Transverse colon (tissue), 4 donors: ENCODE measurements at regions not wholly inside any gene's neighbourhood (a gene's known extent, or its start where the extent isn't known, plus 50 kb on each side); places are given as distances from the start of the nearest gene placed in this dataset.

Experiments
- EP300 ChIP-seq: sonication (generic); formaldehyde crosslinking; IDR thresholded peaks from one replicate; pipeline ENCODE4 v1.6.1; 2017; ENCODE audit warnings: antibody characterized with exemption, low read depth
- POLR2A ChIP-seq: fragments of 450-650 bp; IDR thresholded peaks from one replicate; pipeline ENCODE4 v1.6.1; 2016; ENCODE audit warnings: antibody characterized with exemption, mild to moderate bottlenecking, moderate library complexity
- POLR2AphosphoS5 ChIP-seq, 3 donors: sonication (generic); formaldehyde crosslinking; IDR thresholded peaks; one replicate each; pipeline ENCODE4 v1.6.1; 2016; ENCODE audit warnings: antibody characterized with exemption in 3 of 3
- TF ChIP-seq, protein P1 (sequence below), 5 experiments: fragments of 200-600 bp in 3 of 5; fragments of 450-650 bp in 2 of 5; sonication (generic) in 3 of 5; IDR thresholded peaks; 1 replicate in 2 of 5; 2 replicates in 3 of 5; pipeline ENCODE4 v1.5.1; 2016 to 2017; ENCODE audit warnings: antibody characterized with exemption in 5 of 5, inconsistent platforms in 3 of 5, mild to moderate bottlenecking in 2 of 5, moderate library complexity in 1 of 5

- TF ChIP-seq, protein P1, sequence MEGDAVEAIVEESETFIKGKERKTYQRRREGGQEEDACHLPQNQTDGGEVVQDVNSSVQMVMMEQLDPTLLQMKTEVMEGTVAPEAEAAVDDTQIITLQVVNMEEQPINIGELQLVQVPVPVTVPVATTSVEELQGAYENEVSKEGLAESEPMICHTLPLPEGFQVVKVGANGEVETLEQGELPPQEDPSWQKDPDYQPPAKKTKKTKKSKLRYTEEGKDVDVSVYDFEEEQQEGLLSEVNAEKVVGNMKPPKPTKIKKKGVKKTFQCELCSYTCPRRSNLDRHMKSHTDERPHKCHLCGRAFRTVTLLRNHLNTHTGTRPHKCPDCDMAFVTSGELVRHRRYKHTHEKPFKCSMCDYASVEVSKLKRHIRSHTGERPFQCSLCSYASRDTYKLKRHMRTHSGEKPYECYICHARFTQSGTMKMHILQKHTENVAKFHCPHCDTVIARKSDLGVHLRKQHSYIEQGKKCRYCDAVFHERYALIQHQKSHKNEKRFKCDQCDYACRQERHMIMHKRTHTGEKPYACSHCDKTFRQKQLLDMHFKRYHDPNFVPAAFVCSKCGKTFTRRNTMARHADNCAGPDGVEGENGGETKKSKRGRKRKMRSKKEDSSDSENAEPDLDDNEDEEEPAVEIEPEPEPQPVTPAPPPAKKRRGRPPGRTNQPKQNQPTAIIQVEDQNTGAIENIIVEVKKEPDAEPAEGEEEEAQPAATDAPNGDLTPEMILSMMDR (IDR thresholded peaks at IDR 0.05): no peak
- no peak for TF ChIP-seq POLR2A
- TF ChIP-seq POLR2AphosphoS5 (IDR thresholded peaks at IDR 0.05): no peak
- no peak for TF ChIP-seq EP300
Observed at GRCh38 chr7:25512061-25512687, 283.9 kb upstream of the NPVF start.
